ENCODE measurements at regions not wholly inside any gene's neighbourhood (a gene's known extent, or its start where the extent isn't known, plus 50 kb on each side); places are given as distances from the start of the nearest gene placed in this dataset.

DNA sequence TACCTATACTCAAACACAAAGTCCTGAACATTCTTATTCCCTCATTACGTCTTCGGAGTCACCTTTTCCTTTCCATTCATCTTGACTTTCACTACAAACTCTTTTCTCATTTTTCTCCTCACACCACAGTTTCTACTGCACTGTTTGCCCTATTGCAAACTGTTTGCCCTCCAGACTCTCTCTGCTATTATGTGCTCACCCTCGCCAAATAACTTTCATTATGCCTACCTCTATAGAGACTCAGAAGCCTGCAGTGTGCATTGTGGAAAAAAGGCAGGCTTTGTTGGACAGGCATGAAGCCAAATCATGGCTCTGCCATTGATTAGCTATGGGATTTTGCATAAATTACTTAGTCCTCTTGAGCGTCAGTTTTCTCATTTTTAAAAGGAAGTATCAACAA is 246.6 kb upstream of the CCDC196 start:
- TF ChIP-seq, protein P1, sequence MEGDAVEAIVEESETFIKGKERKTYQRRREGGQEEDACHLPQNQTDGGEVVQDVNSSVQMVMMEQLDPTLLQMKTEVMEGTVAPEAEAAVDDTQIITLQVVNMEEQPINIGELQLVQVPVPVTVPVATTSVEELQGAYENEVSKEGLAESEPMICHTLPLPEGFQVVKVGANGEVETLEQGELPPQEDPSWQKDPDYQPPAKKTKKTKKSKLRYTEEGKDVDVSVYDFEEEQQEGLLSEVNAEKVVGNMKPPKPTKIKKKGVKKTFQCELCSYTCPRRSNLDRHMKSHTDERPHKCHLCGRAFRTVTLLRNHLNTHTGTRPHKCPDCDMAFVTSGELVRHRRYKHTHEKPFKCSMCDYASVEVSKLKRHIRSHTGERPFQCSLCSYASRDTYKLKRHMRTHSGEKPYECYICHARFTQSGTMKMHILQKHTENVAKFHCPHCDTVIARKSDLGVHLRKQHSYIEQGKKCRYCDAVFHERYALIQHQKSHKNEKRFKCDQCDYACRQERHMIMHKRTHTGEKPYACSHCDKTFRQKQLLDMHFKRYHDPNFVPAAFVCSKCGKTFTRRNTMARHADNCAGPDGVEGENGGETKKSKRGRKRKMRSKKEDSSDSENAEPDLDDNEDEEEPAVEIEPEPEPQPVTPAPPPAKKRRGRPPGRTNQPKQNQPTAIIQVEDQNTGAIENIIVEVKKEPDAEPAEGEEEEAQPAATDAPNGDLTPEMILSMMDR (conservative IDR thresholded peaks at IDR 0.05; ENCODE audit: low read depth, low read length) = no peak
- TF ChIP-seq POLR2A (IDR thresholded peaks at IDR 0.05; ENCODE audit: low read depth, low read length) (no peak), RCOR1 (IDR thresholded peaks at IDR 0.05; ENCODE audit: insufficient replicate concordance, low read length) (no peak)
